BE2C (cell line): ENCODE measurements at regions not wholly inside any gene's neighbourhood (a gene's known extent, or its start where the extent isn't known, plus 50 kb on each side); places are given as distances from the start of the nearest gene placed in this dataset.

Source experiments
- DNase-seq: peaks from one replicate; pipeline ENCODE4 v3.0.0-alpha.2; 2020
- H3K27me3 ChIP-seq: fragments of 250-450 bp; sonication (Bioruptor Pico); 2 replicates; pipeline ENCODE4 v1.5.1; 2020; ENCODE audit warnings: mild to moderate bottlenecking
- H3K36me3 ChIP-seq: fragments of 250-450 bp; sonication (Bioruptor Pico); 2 replicates; pipeline ENCODE4 v1.5.1; 2020; ENCODE audit warnings: mild to moderate bottlenecking
- H3K4me1 ChIP-seq: fragments of 250-450 bp; sonication (Bioruptor Pico); 2 replicates; pipeline ENCODE4 v1.5.1; 2020
- H3K4me3 ChIP-seq: 2 replicates; pipeline ENCODE4 v1.5.1; 2011; ENCODE audit warnings: low read depth, low read length
- H3K9me3 ChIP-seq: fragments of 250-450 bp; sonication (Bioruptor Pico); 2 replicates; pipeline ENCODE4 v1.5.1; 2020
- CTCF ChIP-seq: IDR thresholded peaks from 2 replicates; pipeline ENCODE4 v1.5.1; 2012; ENCODE audit warnings: mild to moderate bottlenecking, low read depth, low read length

GRCh38 chr3:73296859-73297258 is 235.4 kb downstream of the EBLN2 start:
- Histone ChIP-seq H3K4me3 (no peak overlapping the region), H3K27me3 (peaks cover 2% of the 10 kb centered on the region; the same call in 1 of the 2 replicates)

DNA sequence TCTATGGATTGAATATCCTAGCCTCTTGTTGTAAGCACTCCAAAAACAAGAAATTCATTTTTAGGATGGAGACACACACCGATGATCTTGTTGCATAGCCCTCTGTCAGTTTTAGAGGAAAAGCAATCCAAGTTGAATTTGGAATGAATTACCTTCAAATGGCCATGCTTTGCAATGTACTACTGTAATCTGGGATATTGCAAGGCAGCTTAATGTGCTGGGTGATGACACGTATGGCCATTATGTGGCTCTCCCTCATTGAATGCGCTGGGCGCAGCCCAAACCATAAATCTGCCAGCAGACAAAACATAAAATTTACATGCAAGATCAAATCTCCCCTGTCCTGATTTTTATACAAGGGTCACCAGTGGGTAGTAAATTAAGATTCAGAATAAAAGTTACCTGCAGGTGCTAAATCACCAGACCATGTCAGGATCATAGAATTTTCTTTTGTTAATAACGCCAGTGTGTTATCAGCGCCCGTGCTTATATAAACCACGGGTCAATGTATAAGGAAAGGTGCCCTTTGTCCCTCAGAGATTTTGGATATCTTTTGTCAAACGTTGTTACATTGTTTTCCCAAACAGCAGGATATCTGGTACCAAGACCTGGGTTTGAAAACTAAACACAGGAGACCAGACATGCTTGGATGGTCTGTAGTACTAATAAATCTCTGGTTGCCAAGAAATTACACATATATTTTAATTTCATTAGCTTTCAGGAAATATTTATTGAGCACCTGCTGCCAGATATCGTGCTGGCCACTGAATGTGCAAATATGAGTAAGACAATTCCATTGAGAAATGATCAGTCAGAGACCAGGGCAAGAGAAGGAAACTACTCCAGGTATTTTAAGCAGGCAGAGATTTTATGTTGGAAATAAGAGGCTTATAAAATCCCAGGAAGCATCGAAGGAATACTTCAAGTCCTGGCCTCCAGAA is 237.1 kb downstream of the EBLN2 start:
- no peak for TF ChIP-seq CTCF
- no peak overlapping the region for H3K4me3 ChIP-seq
- H3K4me1 ChIP-seq: no peaks in the 10 kb centered on the region
- peak; percentile 12 for DNase-seq
- H3K27me3 ChIP-seq: no peaks in the 10 kb centered on the region; the same call in 1 of the 2 replicates
- H3K9me3 ChIP-seq: no peaks in the 10 kb centered on the region
- H3K36me3 ChIP-seq: no peaks in the 10 kb centered on the region

More at GRCh38 chr3:73296859-73297258, 235.4 kb downstream of the EBLN2 start:
- Histone ChIP-seq H3K4me1 (no peaks in the 10 kb centered on the region), H3K36me3 (no peaks in the 10 kb centered on the region), H3K9me3 (no peaks in the 10 kb centered on the region)
- TF ChIP-seq CTCF: no peak
- no peak for DNase-seq

DNA sequence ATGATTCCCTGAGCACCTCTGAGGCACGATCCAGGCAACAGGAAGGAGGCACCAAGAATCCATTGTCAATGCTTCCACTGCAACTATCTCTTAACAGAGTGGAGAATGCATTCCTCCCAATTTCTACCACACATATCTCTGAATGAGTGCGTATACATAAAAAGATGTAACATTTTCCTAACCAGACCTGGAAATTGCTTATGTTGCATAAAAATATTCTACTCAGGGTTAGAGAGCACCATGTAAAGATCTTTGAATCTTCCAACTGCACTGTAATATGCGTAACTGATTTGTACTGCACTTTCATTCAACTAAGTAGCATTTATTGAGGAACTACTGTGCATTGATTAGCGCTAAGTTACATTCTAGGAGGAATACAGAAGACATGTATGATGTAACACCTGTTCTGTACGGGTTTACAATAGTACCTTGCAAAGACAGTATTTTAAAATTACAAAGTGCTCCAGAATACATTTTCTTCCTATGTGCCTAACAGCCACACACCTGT is 237.8 kb downstream of the EBLN2 start:
- no peaks in the 10 kb centered on the region for H3K9me3 ChIP-seq
- H3K36me3 ChIP-seq: no peaks in the 10 kb centered on the region
- no peak for DNase-seq
- H3K4me1 ChIP-seq: no peaks in the 10 kb centered on the region
- no peak for TF ChIP-seq CTCF
- no peaks in the 10 kb centered on the region; the same call in 1 of the 2 replicates for H3K27me3 ChIP-seq
- no peak overlapping the region for H3K4me3 ChIP-seq

- no peak for DNase-seq
- Histone ChIP-seq H3K4me1 (no peaks in the 10 kb centered on the region; the same call in 1 of the 2 replicates), H3K27me3 (no peaks in the 10 kb centered on the region), H3K36me3 (no peaks in the 10 kb centered on the region), H3K9me3 (no peaks in the 10 kb centered on the region), H3K4me3 (no peak overlapping the region)
- TF ChIP-seq CTCF: no peak
These were observed 252.9 kb downstream of the EBLN2 start for GRCh38 chr3:73314151-73314951.

DNA sequence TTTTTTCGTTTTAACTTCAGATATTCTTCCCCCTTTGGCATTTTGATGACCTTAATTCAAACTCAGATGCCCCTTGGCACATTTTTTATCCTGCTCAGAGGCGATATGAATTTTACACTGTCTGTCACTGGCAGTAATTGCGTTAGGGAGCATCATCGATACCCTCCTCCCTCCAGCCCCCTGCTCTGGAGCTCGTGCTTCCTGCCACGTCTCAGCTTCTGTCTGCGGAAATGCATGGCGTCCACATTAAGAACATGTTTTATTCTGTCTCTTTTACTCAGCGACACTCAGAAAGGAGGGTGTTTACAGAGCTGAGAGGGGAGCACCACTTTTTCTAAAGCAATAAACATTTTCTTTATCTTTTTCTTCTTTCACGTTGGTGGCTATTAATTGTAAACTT is 254.2 kb downstream of the EBLN2 start:
- Histone ChIP-seq H3K27me3 (no peaks in the 10 kb centered on the region), H3K36me3 (no peaks in the 10 kb centered on the region), H3K4me1 (no peaks in the 10 kb centered on the region; the same call in 1 of the 2 replicates), H3K4me3 (peak overlapping the region; percentile 18), H3K9me3 (no peaks in the 10 kb centered on the region)
- TF ChIP-seq CTCF: no peak
- peak; percentile 42 for DNase-seq
